IPS-11a (cell line): ENCODE measurements at regions not wholly inside any gene's neighbourhood (a gene's known extent, or its start where the extent isn't known, plus 50 kb on each side); places are given as distances from the start of the nearest gene placed in this dataset.
A peak's percentile ranks its signal among the peaks of the same experiment; 100 is the strongest.

Experiments
- H3K4me3 ChIP-seq: one replicate; pipeline ENCODE4 v1.5.1; 2013; ENCODE audit warnings: low read depth, low read length, control low read depth

- no peak overlapping the region for H3K4me3 ChIP-seq
Measured at GRCh38 chr9:36763778-36764177, 191.1 kb downstream of the MELK start.

- no peak overlapping the region for H3K4me3 ChIP-seq
Measured at GRCh38 chr9:36764364-36765076, 191.8 kb downstream of the MELK start.

GRCh38 chr9:36765077-36765390 lies 192.3 kb downstream of the MELK start:
- no peak overlapping the region for H3K4me3 ChIP-seq

GRCh38 chr9:36765468-36766341 lies 193.0 kb downstream of the MELK start:
- peak overlapping the region; percentile 21 for H3K4me3 ChIP-seq

- H3K4me3 ChIP-seq: no peak overlapping the region
Measured at GRCh38 chr9:36768677-36769076, 196.0 kb downstream of the MELK start.

GRCh38 chr9:36770025-36770424 lies 197.3 kb downstream of the MELK start:
- no peak overlapping the region for H3K4me3 ChIP-seq

- H3K4me3 ChIP-seq: no peak overlapping the region
Measured at GRCh38 chr9:36772449-36773403, 200.0 kb downstream of the MELK start.

GRCh38 chr9:36778682-36779081 lies 206.0 kb downstream of the MELK start:
- H3K4me3 ChIP-seq: no peak overlapping the region

GRCh38 chr9:36779582-36779981 lies 206.9 kb downstream of the MELK start:
- no peak overlapping the region for H3K4me3 ChIP-seq

GRCh38 chr9:36780186-36780585 lies 207.5 kb downstream of the MELK start:
- H3K4me3 ChIP-seq: no peak overlapping the region

GRCh38 chr9:36781533-36781932 lies 208.8 kb downstream of the MELK start:
- H3K4me3 ChIP-seq: no peak overlapping the region
